DOHH2 (cell line): ENCODE measurements at regions not wholly inside any gene's neighbourhood (a gene's known extent, or its start where the extent isn't known, plus 50 kb on each side); places are given as distances from the start of the nearest gene placed in this dataset.

Experiments
- H3F3A ChIP-seq: fragments of 200-600 bp; sonication (generic), shearing (Covaris generic); 2 replicates; pipeline ENCODE4 v1.6.0; 2016; ENCODE audit warnings: antibody characterized with exemption, mild to moderate bottlenecking; ENCODE audit not compliant: control insufficient read depth, insufficient read depth
- H3K27ac ChIP-seq: fragments of 200-600 bp; sonication (generic); 2 replicates; pipeline ENCODE4 v1.5.1; 2014; ENCODE audit warnings: low read depth, mild to moderate bottlenecking, low read length, moderate library complexity
- H3K27me3 ChIP-seq: fragments of 200-600 bp; sonication (generic); 2 replicates; pipeline ENCODE4 v1.6.1; 2014; ENCODE audit warnings: mild to moderate bottlenecking, low read length, mixed read lengths; ENCODE audit not compliant: control insufficient read depth
- H3K36me3 ChIP-seq: fragments of 200-600 bp; sonication (generic); 2 replicates; pipeline ENCODE4 v1.6.1; 2014; ENCODE audit warnings: mild to moderate bottlenecking, low read length, moderate library complexity, mixed read lengths; ENCODE audit not compliant: control insufficient read depth
- H3K4me1 ChIP-seq: fragments of 200-600 bp; sonication (generic); 2 replicates; pipeline ENCODE4 v1.6.1; 2014; ENCODE audit warnings: mild to moderate bottlenecking, low read length, mixed read lengths; ENCODE audit not compliant: control insufficient read depth
- H3K4me2 ChIP-seq: fragments of 200-600 bp; sonication (generic); 2 replicates; pipeline ENCODE4 v1.6.0; 2014; ENCODE audit warnings: mild to moderate bottlenecking, low read length, moderate library complexity
- H3K4me3 ChIP-seq: fragments of 200-600 bp; sonication (generic); 2 replicates; pipeline ENCODE4 v1.5.1; 2014; ENCODE audit warnings: mild to moderate bottlenecking, low read length, mixed read lengths
- H3K79me2 ChIP-seq: fragments of 200-600 bp; sonication (generic); 2 replicates; pipeline ENCODE4 v1.6.1; 2014; ENCODE audit warnings: mild to moderate bottlenecking, low read length, mixed read lengths; ENCODE audit not compliant: control insufficient read depth
- H3K9me2 ChIP-seq: fragments of 200-600 bp; sonication (generic); replicated peaks from 2 replicates; pipeline ENCODE4 v1.6.1; 2014; ENCODE audit warnings: mild to moderate bottlenecking, low read length, mixed read lengths; ENCODE audit not compliant: control insufficient read depth
- H3K9me3 ChIP-seq: fragments of 200-600 bp; sonication (generic); 2 replicates; pipeline ENCODE4 v1.6.1; 2014; ENCODE audit warnings: antibody characterized with exemption, low read length, mixed read lengths; ENCODE audit not compliant: control insufficient read depth, insufficient read depth
- H4K20me1 ChIP-seq: fragments of 200-600 bp; sonication (generic); 2 replicates; pipeline ENCODE4 v1.6.0; 2014; ENCODE audit warnings: low read depth, mild to moderate bottlenecking, antibody characterized with exemption, low read length, moderate library complexity; ENCODE audit not compliant: control insufficient read depth, insufficient read depth
- CTCF ChIP-seq: fragments of 200-600 bp; sonication (generic); IDR thresholded peaks from one replicate; pipeline ENCODE4 v1.5.1; 2014; ENCODE audit warnings: antibody characterized with exemption, mild to moderate bottlenecking, low read depth, low read length; ENCODE audit not compliant: poor library complexity, severe bottlenecking
- EZH2phosphoT487 ChIP-seq: fragments of 200-600 bp; sonication (generic); IDR thresholded peaks from 2 replicates; pipeline ENCODE4 v1.6.1; 2017; ENCODE audit warnings: borderline replicate concordance, mild to moderate bottlenecking, antibody characterized with exemption, low read length, moderate library complexity, mixed read lengths

- no peak overlapping the region for H3K27ac ChIP-seq
- H3K9me2 ChIP-seq: no peaks in the 10 kb centered on the region
- no peak for TF ChIP-seq CTCF
- TF ChIP-seq EZH2phosphoT487: no peak
Measured at GRCh38 chr6:110554966-110555460, 78.6 kb upstream of the SLC22A16 start.

GRCh38 chr6:110554441-110554840 lies 78.0 kb upstream of the SLC22A16 start:
- Histone ChIP-seq H3K9me3 (peaks cover 13% of the 10 kb centered on the region; the same call in 1 of the 2 replicates), H3K4me1 (peaks cover 3% of the 10 kb centered on the region), H3K27ac (no peak overlapping the region), H3K27me3 (no peaks in the 10 kb centered on the region), H3K9me2 (no peaks in the 10 kb centered on the region), H3K4me2 (no peak overlapping the region), H3K36me3 (no peaks in the 10 kb centered on the region), H3F3A (no peaks in the 10 kb centered on the region), H3K79me2 (no peaks in the 10 kb centered on the region), H3K4me3 (no peak overlapping the region), H4K20me1 (no peaks in the 10 kb centered on the region)
- no peak for TF ChIP-seq EZH2phosphoT487
- TF ChIP-seq CTCF: no peak

More at GRCh38 chr6:110554966-110555460, 78.6 kb upstream of the SLC22A16 start:
- no peaks in the 10 kb centered on the region for H3K79me2 ChIP-seq
- H3K4me2 ChIP-seq: no peak overlapping the region
- no peak overlapping the region for H3K4me3 ChIP-seq
- H3F3A ChIP-seq: no peaks in the 10 kb centered on the region
- peaks cover 13% of the 10 kb centered on the region; the same call in 1 of the 2 replicates for H3K9me3 ChIP-seq
- H3K27me3 ChIP-seq: no peaks in the 10 kb centered on the region
- no peaks in the 10 kb centered on the region for H3K36me3 ChIP-seq
- no peaks in the 10 kb centered on the region for H4K20me1 ChIP-seq
- peaks cover 9% of the 10 kb centered on the region for H3K4me1 ChIP-seq

- no peak overlapping the region for H3K27ac ChIP-seq
- H3K36me3 ChIP-seq: no peaks in the 10 kb centered on the region
- H3F3A ChIP-seq: no peaks in the 10 kb centered on the region
- H3K4me2 ChIP-seq: no peak overlapping the region
- peaks cover 13% of the 10 kb centered on the region; the same call in 1 of the 2 replicates for H3K9me3 ChIP-seq
- H3K9me2 ChIP-seq: no peaks in the 10 kb centered on the region
- H3K79me2 ChIP-seq: no peaks in the 10 kb centered on the region
- no peak overlapping the region for H3K4me3 ChIP-seq
- no peaks in the 10 kb centered on the region for H3K27me3 ChIP-seq
- no peaks in the 10 kb centered on the region for H4K20me1 ChIP-seq
- no peaks in the 10 kb centered on the region for H3K4me1 ChIP-seq
- no peak for TF ChIP-seq CTCF
- TF ChIP-seq EZH2phosphoT487: no peak
Measured at GRCh38 chr6:110552901-110553641, 76.7 kb upstream of the SLC22A16 start.
